ENCODE measurements at regions not wholly inside any gene's neighbourhood (a gene's known extent, or its start where the extent isn't known, plus 50 kb on each side); places are given as distances from the start of the nearest gene placed in this dataset.

- no peak for DNase-seq (ENCODE audit: extremely low read depth in 1 of 2, low read depth in 1 of 2)
Measured at GRCh38 chr5:155285706-155286105, 272.2 kb downstream of the KIF4B start.

- DNase-seq (ENCODE audit: extremely low read depth in 1 of 2, low read depth in 1 of 2), result no peak
Measured at GRCh38 chr5:155290937-155291336, 277.4 kb downstream of the KIF4B start.

- DNase-seq (ENCODE audit: extremely low read depth in 1 of 2, low read depth in 1 of 2), result no peak
Measured at GRCh38 chr5:155293605-155294178, 280.1 kb downstream of the KIF4B start.

GRCh38 chr5:155295111-155295510 lies 281.6 kb downstream of the KIF4B start:
- no peak for DNase-seq (ENCODE audit: extremely low read depth in 1 of 2, low read depth in 1 of 2)

GRCh38 chr5:155299386-155300005 lies 285.9 kb downstream of the KIF4B start:
- no peak for DNase-seq (ENCODE audit: extremely low read depth in 1 of 2, low read depth in 1 of 2)

- DNase-seq (ENCODE audit: extremely low read depth in 1 of 2, low read depth in 1 of 2), result no peak
Measured at GRCh38 chr5:155303120-155303519, 289.6 kb downstream of the KIF4B start.

- no peak for DNase-seq (ENCODE audit: extremely low read depth in 1 of 2, low read depth in 1 of 2)
Measured at GRCh38 chr5:155307229-155307628, 293.7 kb downstream of the KIF4B start.

GRCh38 chr5:155308289-155308688 lies 294.7 kb downstream of the KIF4B start:
- DNase-seq (ENCODE audit: extremely low read depth in 1 of 2, low read depth in 1 of 2), result no peak

- DNase-seq (ENCODE audit: extremely low read depth in 1 of 2, low read depth in 1 of 2), result no peak
Measured at GRCh38 chr5:155309021-155309746, 295.6 kb downstream of the KIF4B start.

GRCh38 chr5:155311721-155312120 lies 298.2 kb downstream of the KIF4B start:
- no peak for DNase-seq (ENCODE audit: extremely low read depth in 1 of 2, low read depth in 1 of 2)

GRCh38 chr5:155313518-155313917 lies 300.0 kb downstream of the KIF4B start:
- DNase-seq (ENCODE audit: extremely low read depth in 1 of 2, low read depth in 1 of 2), result no peak

GRCh38 chr5:155316070-155316714 lies 302.6 kb downstream of the KIF4B start:
- no peak for DNase-seq (ENCODE audit: extremely low read depth in 1 of 2, low read depth in 1 of 2)

- DNase-seq (ENCODE audit: extremely low read depth in 1 of 2, low read depth in 1 of 2), result no peak
Measured at GRCh38 chr5:155332618-155333017, 319.1 kb downstream of the KIF4B start.

- no peak for DNase-seq (ENCODE audit: extremely low read depth in 1 of 2, low read depth in 1 of 2)
Measured at GRCh38 chr5:155342956-155343355, 329.4 kb downstream of the KIF4B start.

- DNase-seq (ENCODE audit: extremely low read depth in 1 of 2, low read depth in 1 of 2), result no peak
Measured at GRCh38 chr5:155343468-155343867, 329.9 kb downstream of the KIF4B start.

- DNase-seq (ENCODE audit: extremely low read depth in 1 of 2, low read depth in 1 of 2), result no peak
Measured at GRCh38 chr5:155353231-155353630, 339.7 kb downstream of the KIF4B start.

GRCh38 chr5:155366096-155366495 lies 352.5 kb downstream of the KIF4B start:
- DNase-seq (ENCODE audit: extremely low read depth in 1 of 2, low read depth in 1 of 2), result no peak

GRCh38 chr5:155367841-155368240 lies 354.3 kb downstream of the KIF4B start:
- DNase-seq (ENCODE audit: extremely low read depth in 1 of 2, low read depth in 1 of 2), result no peak

- DNase-seq (ENCODE audit: extremely low read depth in 1 of 2, low read depth in 1 of 2), result no peak
Measured at GRCh38 chr5:155368490-155368889, 354.9 kb downstream of the KIF4B start.

- DNase-seq (ENCODE audit: extremely low read depth in 1 of 2, low read depth in 1 of 2), result no peak
Measured at GRCh38 chr5:155380480-155380879, 366.9 kb downstream of the KIF4B start.

- DNase-seq (ENCODE audit: extremely low read depth in 1 of 2, low read depth in 1 of 2), result no peak
Measured at GRCh38 chr5:155381654-155382053, 368.1 kb downstream of the KIF4B start.

- DNase-seq (ENCODE audit: extremely low read depth in 1 of 2, low read depth in 1 of 2), result no peak
Measured at GRCh38 chr5:155389498-155389897, 375.9 kb downstream of the KIF4B start.

Measured in activated CD8-positive, alpha-beta memory T cell treated with anti-CD3 and anti-CD28 coated beads for 1 hour (primary cell).